ENCODE measurements at regions not wholly inside any gene's neighbourhood (a gene's known extent, or its start where the extent isn't known, plus 50 kb on each side); places are given as distances from the start of the nearest gene placed in this dataset.

GRCh38 chr1:98398092-98398491 lies 263.4 kb upstream of the SNX7 start:
- TF ChIP-seq POLR2A (IDR thresholded peaks at IDR 0.05): no peak
- TF ChIP-seq, protein P1, sequence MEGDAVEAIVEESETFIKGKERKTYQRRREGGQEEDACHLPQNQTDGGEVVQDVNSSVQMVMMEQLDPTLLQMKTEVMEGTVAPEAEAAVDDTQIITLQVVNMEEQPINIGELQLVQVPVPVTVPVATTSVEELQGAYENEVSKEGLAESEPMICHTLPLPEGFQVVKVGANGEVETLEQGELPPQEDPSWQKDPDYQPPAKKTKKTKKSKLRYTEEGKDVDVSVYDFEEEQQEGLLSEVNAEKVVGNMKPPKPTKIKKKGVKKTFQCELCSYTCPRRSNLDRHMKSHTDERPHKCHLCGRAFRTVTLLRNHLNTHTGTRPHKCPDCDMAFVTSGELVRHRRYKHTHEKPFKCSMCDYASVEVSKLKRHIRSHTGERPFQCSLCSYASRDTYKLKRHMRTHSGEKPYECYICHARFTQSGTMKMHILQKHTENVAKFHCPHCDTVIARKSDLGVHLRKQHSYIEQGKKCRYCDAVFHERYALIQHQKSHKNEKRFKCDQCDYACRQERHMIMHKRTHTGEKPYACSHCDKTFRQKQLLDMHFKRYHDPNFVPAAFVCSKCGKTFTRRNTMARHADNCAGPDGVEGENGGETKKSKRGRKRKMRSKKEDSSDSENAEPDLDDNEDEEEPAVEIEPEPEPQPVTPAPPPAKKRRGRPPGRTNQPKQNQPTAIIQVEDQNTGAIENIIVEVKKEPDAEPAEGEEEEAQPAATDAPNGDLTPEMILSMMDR (IDR thresholded peaks at IDR 0.05): no peak
